NCI-H82 treated with DMSO at 0.1 percent for 48 hours (cell line): ENCODE measurements at regions not wholly inside any gene's neighbourhood (a gene's known extent, or its start where the extent isn't known, plus 50 kb on each side); places are given as distances from the start of the nearest gene placed in this dataset.
"Not testable (repeated sequence)": the region's sequence is repeated elsewhere in the genome, so short reads cannot be mapped to it uniquely, and the experiment has no call there.

ENCODE experiments used
- DNase-seq: peaks from one replicate; lab custom pipeline; 2025; ENCODE audit not compliant: unreplicated experiment; lab: John Stamatoyannopoulos, UW

DNA sequence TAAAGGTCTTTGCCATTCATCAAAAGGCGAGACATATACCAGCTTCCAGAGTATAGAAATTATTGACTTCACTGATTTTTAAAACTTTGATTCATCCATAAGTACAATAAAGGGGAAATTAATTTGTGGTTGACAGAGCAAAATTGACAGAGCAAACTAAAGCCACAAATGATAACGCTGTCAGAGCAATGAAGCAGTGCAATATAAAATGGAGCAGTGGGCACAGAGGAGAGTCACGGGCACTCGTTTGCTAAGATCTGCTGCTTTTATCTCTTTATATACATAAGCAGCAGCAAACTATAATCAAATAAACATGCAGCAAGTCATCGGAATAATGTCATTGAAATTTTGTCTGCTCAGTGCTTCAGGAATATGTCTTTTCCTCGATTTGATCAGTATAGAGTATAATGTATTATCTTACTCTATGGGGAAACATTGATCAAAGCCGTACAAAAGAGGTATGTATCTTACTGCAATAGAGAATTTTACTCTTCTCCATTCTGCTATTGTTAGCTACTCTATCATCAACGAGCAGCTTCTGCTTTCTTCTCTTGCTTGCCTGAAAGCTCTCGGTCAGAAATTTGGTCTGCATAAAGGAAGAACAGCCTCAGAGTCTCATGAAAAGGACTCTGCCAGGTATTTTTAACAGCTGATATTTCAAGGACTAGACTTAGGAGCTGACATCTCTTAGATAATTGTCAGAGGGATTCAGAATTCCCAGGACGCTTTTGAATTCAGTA, 546.0 kb upstream of the ARID1B start:
- no peak for DNase-seq

DNA sequence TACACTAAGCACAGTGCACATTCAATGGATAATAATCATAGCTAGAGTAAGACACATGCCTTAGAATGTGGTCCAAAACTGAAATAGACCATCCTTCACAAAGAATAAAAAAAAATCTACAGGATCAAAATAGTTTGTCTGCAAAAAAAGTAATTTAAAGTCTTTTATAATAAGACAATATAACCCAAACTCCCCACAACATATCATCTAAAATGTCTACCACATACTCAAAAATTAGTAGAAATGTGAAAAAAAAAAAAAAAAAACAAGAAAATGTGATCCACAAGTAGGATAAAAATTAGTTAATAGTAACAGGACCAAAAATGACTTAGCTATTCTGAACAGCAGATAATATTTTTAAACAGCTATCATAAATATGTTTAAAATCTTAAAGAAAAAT, 557.2 kb upstream of the ARID1B start:
- no peak for DNase-seq

DNA sequence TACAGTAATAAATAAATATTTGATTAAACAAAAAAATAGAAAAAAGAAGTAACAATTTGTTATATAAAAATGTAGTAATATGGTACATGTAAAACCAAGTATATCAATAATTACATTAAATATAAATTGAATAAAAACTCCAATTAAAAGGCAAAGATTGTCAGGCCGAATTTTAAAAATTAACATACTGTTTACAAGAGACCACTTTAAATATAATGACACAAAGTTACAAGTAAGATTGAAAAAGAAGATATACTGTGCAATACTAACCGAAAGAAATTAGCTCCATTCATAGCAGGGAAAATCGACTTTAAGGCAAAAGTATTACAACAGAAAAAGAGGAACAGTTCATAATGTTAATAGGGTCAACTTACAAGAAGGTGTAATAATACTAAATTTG, 571.5 kb upstream of the ARID1B start:
- DNase-seq: no peak

DNA sequence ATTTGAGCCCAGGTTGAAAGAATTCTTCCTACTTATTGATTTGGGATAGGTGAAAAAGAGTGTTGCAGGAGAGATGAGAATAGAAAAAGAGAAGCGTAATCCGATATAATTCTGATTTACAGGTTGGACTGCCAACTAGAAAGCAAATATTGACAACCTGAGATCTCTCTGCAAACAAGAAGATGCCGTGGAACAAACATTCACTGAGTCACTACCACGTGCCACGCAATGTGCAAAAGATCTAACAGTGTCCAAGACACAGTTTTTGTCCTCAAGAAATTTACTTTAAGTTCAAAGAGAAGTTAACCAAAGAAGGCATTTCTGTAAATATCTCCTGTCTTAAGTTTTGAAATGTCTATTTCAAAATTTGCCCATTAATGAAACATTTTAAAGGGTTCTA, 578.0 kb upstream of the ARID1B start:
- DNase-seq: no peak

DNA sequence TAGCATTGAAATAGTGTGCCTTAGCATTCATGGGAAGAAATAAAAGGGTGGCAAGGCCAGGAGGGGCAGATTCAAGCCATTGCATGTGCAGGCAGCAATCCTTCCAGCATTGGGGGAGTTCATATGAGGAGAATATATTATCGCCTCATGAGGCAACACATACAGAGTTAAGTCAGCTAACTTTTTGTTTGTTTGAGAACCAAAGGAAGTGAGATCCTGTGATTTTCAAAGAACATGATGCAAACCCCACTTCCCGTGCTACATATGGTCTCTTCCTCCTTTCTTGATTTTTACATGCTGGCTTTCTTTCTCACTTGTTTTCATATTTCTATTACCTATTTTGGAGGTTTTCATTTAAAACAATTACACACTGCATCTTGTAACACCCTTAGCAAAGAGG, 579.7 kb upstream of the ARID1B start:
- DNase-seq: no peak

DNA sequence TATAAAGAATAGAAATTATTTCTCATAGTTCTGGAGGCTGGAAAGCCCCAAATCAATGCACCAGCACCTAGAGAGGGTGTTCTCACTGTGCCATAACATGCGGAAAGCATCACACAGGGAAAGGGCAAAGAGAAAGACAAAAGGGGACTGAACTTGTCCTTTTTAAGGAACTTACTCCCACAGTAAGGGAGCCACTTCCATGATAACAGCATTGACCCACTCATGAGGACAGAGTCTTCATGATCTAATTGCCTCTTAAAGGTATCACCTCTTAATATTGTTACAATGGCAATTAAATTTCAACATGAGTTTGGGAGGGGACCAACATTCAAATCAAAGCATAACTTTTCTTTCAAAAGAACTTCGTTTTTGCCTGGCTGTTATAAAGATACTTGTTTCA, 582.2 kb upstream of the ARID1B start:
- DNase-seq: no peak

DNA sequence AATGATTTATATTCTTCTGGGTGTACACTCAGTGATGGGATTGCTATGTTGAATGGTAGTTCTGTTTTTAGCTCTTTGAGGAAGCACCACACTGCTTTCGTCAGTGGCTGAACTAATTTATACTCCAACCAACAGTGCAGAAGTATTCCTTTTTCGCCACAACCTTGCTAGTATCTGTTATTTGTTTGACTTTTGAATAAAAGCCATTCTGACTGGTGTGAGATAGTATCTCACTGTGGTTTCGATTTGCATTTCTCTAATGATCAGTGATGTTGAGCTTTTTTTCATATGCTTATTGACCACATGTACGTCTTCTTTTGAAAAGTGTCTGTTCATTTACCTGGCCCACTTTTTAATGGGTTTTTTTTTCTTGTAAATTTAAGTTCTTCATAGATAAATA, 583.8 kb upstream of the ARID1B start:
- no peak for DNase-seq

DNA sequence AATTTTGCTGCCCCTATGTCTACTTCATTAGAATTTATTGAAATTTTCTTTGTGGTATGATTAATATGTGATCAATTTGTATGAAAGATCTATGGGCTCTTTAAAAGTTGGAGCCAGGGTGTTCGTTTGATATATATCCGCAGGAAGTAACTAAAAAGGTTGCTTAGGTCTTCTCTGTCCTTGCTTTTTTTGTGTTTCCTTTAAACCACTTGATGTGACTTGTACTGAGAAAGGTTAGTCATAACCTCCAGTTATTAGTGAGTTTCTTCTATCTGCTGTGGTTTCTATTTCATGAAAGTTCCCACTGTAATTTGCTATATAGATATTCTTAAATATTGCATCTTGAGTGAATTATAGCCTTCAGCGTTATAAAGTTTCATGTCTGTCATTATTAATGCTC, 585.3 kb upstream of the ARID1B start:
- no peak for DNase-seq

DNA sequence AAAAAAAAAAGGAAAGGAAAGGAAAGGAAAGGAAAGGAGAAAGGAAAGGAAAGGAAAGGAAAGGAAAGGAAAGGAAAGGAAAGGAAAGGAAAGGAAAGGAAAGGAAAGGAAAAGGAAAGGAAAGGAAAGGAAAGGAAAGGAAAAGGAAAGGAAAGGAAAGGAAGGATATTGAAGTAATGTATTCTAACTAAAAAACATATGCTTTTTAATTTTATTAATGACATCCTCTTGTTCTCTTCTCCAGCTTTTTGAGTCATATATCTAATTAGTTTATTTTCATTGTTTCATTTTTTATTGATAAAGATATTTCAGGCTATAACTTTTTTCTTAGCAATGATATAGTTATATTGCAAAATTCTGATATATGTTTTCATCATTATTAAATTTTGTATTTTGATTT, 585.8 kb upstream of the ARID1B start:
- DNase-seq: not testable (repeated sequence)

DNA sequence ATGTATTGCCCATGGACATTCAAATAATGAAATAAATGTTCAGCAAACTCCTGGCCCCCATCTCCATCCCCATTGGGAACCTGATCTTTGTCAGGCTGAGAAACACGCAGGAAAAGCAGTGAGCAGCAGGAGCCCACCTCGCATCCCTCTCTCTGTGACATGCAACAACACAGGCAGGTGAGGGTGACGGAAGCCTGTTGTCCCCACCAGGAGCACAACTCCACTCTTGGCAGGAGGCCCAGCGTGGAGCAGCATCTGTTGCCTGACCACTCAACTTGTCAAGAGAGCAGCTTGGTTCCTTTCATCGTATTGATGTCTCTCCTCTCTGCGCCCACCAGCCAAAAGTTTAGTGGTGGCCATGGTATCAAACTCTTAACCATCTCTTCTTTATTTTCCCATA, 586.9 kb upstream of the ARID1B start:
- no peak for DNase-seq

DNA sequence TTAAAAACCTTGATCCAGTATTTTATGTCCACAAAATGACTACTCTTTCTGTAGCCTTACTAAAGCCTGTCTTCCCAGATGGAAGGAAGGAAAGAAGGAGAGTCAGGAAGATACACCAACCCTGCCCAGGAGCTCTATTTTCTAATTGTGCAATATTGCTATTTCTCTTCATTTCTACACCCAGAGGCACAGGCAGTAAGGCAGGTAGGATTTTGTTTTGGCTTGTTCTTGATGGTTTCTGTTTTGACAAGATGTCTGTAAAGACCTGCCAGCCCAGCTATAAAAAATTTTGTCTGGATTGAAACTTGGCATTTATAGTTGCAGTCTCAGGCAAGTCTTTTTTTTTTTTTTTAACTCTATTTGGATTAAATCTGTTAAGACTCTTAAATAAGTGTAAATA, 587.5 kb upstream of the ARID1B start:
- DNase-seq: no peak

DNA sequence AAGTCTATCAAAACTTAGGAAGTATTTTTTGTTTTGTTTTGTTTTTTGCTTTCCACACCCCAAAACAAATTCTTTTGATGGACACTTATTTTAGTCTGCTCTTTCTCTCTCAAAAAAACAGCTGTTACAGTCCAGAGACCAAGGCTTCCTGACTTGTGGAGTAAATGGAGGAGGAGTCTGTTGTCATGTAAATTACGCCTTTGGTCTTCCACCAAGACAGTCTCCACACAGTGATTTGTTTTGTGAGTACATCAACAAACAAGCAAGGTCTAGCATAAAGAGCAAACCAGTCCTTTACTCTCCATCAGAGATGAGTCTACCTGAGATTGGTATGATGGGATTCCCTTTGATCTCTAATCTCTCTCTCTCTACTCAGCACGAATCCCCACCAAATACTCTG, 588.0 kb upstream of the ARID1B start:
- DNase-seq: no peak

DNA sequence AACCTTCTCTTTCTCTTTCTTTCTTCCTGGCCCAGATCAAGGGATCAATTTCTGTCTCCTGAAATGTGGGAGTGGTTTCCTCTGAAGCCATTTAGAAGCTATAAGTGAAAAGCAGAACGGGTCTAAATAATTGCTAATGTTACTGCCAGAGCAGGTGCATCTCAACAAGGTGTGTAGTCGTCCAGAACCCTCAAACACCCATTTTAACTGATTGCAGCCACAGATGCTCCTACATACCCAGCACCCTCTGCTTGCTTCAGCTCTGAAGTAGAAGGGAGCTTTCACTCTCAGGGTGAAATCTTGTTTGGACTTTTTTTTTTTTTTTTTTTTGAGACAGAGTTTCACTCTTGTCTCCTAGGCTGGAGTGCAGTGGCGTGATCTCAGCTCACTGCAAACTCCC, 592.1 kb upstream of the ARID1B start:
- DNase-seq: no peak

DNA sequence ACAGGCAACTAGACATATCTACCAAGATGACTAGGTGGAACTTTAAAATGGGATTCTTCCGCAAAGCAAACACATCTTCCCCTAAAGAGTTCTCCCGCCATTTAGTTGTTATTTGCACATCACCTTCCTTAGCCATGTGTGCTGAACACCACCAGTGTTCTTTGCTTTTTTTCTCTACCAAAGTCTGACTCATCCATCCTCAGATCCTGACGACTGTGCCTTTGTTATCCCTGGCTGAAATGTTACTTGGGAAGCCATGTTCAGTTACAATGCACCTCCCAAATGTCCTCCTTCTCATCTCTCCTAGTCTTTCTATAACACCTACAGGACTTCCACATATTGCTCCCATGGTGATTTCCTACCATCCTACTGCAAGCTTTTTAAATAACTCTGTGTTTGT, 593.5 kb upstream of the ARID1B start:
- DNase-seq: no peak

DNA sequence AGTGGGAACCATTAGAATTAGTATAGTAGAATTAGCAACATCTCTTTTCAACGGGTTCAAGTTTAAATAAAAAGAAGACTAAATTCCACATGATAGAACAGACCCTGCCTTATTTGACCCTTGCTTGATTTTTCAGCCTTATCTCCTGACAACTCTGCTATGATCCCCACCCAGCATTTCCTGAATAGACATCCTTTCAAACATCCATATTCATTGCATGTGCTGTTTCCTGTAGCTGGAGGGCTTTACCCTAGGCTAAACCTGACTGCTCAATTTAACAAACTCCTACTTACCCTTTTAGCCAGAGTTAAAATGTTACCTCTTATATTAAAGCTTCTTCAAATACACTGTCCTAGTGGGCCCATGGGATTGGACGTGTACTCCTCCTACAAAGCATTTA, 594.8 kb upstream of the ARID1B start:
- DNase-seq: no peak

DNA sequence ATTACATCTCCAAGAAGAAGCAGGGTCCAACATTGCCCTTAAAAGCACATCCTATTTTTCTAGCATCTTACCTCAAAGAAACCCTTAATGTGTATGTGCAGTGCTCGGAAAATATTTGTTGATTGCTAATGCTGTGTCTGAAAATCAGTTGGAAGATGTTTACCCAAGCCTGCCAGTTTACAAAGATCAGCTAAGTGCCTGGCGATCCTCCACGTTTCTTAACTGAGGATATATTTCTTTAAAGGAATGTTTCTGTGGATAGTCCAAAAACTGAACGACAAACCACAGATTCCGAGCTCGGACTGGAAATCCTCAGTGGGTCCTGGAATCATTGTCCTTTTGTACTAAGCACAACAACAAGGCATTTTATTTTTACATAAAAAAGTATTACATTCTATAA, 595.7 kb upstream of the ARID1B start:
- no peak for DNase-seq

DNA sequence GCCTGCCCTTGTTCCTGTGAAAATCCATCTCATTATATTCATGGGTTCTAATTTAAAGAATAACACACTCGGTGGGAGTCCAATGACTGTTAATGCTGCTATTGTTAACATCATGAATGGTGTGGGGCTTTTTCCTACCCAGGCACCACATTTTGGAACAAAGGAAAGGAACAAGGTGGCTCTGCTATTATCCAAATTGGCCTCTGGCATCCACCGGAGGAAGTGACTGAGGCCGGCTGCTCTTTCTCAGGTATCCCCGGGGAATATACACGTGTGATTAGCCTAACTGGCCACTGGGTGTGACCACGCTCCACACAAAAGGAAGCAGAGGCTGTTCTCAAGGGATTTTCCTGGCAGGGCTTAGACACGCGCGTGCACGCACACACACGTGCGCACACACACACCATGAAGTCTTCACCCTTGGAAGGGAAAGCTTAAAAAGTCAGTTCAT, 601.2 kb upstream of the ARID1B start:
- DNase-seq: no peak

DNA sequence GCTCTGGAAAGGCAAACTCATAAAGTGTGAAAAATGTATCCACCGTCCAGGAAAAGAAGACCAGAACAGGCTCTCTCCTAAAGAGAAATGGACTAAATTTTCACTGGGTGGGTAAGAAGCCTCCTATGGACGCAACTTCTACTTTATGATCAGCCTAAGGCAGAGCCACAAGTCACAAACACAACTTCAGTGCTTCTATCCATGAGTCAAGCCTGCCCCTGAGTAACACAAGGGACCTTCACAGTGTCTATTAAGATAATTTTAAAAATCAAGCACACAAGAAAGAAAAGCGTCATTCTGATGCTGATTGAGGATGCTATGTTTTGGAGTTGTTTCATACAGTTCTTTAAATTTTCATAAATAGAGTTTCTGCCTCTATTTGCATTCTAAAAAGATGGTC, 601.7 kb upstream of the ARID1B start:
- no peak for DNase-seq

DNA sequence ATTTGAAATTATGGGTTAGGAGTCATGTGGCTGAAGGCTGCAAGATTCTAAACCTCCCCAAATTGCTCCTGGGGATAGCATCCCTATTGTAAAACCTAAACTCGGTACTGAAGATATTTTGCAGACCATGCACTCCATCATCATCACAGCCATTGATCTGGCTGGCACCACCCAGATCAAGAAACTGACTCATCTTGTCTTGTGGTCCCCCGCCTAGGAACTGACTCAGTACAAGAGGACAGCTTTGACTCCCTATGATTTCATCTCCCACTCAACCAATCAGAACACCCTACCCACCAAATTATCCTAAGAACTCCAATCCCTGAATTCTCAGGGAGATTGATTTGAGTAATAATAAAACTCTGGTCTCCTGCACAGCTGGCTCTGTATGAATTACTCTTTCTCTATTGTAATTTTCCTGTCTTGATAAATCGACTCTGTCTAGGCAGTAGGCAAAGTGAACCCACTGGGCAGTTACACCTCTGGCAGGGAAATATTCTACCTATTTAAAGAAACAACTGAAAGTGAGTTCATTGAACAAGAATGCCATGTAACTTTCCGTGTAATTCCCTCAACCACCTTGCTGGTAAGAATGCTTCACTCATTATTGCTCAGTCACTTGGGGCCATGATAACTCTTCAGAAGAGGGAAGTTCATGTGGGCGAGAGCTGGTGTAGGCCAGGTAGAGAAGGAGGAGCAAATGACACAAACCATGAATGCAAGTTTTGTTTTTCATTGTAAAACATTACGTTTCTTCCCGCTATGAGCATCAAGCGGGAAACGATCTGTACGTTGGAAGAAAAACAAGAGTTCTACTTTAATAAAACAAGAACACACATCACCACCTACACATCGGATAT, 602.9 kb upstream of the ARID1B start:
- no peak for DNase-seq

DNA sequence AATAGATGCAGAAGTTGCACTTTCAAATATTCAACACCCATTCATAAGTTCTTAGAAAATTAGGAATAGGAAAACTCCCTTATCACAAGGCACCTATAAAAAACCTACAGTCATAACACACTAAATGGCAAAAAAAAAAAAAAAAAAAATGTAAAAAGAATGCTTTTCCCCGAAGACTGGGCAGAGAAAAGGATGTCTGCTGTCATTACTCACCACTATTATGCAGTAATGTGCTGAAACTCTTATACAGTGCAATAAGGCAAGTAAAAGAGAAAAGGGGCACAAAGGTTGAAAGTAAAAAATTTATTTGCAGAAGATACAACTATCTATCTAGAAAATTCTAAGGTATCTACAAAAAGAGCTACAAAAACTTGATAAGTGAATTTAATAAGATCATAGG, 607.8 kb upstream of the ARID1B start:
- DNase-seq: no peak

DNA sequence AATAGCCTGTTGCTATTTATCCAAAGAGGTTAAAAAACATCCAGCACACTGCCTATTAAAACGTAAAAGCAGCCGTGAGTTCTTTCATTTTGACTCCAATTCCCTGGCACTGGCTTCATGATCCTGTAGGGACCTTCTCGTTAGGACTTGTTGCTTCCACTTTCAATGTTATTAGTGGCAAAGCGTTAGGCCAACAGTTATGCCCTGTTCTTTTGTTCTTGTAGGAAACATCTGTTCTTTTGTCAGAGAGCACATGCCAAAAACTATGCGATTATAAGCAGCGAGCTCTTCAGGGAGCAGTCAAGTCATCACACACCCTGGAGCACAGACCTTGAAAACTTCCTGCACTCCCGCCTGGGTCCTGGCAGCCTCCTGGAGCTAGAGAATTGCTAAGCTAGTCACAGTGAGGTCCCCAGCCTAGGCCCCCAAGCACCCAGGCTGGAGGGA, 609.5 kb upstream of the ARID1B start:
- no peak for DNase-seq

DNA sequence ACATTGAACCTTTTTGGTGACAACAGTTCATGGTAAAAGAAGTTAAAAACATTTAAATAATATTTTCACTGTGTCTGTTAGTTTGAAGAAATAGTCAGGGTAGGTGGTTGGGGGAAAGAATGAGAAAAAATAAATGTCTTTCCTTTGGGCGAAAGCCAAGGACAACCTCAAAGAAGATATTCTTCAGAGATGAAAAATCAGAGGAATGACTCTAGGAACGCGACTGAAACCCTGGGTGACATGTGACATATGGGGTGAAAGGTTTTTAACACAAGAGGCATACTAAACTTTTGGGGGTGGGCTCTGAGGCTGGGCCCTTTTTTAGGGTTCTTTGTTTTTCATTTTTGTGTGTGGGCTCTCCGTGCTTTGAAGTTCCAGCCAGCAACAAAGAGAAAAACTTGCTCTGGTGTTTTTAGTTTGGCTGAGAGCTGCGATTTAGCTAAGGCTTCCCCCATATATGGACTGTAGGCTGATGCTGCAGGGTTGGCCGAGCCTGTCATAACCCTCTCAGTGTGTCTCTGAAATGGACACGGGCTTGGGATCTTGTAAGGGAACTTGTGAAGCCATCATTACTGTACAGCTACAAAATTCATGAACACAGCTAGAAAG, 610.1 kb upstream of the ARID1B start:
- DNase-seq: no peak
